C4-2B (cell line): ENCODE measurements at regions not wholly inside any gene's neighbourhood (a gene's known extent, or its start where the extent isn't known, plus 50 kb on each side); places are given as distances from the start of the nearest gene placed in this dataset.

Experiments used
- H3K27ac ChIP-seq: fragments of 450-650 bp; 2 replicates; pipeline ENCODE4 v1.5.1; 2017
- ZFX ChIP-seq: fragments of 450-650 bp; IDR thresholded peaks from 2 replicates; pipeline ENCODE4 v1.6.1; 2017
- TF ChIP-seq, protein P1 (sequence below): fragments of 450-650 bp; conservative IDR thresholded peaks from 2 replicates; pipeline ENCODE4 v1.5.1; 2017; ENCODE audit warnings: mild to moderate bottlenecking

DNA sequence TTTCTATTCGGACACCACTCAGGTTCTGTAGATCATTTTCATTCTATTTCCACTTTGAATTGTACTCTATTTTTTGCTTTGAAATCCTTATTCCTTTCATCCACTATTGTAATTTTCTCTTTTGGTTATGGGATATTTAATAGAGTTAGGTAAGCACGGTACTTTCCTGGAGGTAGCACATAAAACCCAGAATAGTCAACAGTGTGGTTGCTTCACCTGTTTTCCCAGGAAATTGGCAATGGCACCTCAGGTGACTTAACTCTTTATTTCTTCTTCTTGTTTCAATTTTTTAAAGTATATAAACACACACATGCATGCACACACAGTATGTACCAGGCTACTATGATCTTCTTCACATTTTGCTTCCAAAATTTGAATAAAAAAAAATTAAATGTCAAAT is 682.0 kb upstream of the TMEFF2 start:
- TF ChIP-seq, protein P1, sequence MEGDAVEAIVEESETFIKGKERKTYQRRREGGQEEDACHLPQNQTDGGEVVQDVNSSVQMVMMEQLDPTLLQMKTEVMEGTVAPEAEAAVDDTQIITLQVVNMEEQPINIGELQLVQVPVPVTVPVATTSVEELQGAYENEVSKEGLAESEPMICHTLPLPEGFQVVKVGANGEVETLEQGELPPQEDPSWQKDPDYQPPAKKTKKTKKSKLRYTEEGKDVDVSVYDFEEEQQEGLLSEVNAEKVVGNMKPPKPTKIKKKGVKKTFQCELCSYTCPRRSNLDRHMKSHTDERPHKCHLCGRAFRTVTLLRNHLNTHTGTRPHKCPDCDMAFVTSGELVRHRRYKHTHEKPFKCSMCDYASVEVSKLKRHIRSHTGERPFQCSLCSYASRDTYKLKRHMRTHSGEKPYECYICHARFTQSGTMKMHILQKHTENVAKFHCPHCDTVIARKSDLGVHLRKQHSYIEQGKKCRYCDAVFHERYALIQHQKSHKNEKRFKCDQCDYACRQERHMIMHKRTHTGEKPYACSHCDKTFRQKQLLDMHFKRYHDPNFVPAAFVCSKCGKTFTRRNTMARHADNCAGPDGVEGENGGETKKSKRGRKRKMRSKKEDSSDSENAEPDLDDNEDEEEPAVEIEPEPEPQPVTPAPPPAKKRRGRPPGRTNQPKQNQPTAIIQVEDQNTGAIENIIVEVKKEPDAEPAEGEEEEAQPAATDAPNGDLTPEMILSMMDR, result no peak
- no peak for TF ChIP-seq ZFX
- H3K27ac ChIP-seq, result no peak overlapping the region

DNA sequence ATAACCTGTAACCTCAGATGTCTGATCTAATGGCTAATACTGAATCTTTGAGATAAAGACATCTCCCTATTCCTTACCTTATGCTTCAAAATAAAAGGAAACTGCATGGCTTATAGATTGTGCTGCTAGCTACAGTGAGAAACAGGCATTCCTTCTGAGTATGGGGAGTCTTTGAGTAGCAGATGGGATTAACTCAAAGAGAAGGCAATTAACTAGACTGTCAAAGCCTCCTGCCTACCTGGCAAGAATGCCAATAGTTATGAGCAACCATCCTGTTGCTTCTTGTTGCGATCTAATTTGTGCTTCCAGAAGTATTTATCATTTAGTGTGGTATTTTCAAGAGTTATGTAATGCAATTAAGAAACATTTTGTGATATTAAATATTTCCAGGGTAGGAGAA is 660.0 kb upstream of the TMEFF2 start:
- TF ChIP-seq, protein P1, result no peak
- no peak for TF ChIP-seq ZFX
- no peak overlapping the region for H3K27ac ChIP-seq

DNA sequence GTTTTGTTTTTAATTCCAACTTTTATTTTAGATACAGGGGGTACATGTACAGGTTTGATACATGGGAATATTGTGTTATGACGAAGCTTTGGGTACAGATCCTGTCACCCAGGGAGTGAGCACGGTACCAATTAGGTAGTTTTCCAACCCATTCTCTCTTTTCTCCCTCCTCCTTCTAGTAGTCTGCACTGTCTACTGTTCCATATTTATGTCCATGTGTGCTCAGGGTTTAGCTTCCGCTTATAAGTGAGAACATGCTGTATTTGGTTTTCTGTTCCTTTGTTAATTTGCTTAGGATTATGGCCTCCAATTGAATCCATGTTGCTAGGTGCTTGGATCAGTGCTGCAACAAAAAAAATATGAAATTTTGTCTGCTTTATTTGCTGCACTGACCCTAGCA is 659.3 kb upstream of the TMEFF2 start:
- H3K27ac ChIP-seq, result no peak overlapping the region
- TF ChIP-seq, protein P1, result no peak
- TF ChIP-seq ZFX, result no peak

DNA sequence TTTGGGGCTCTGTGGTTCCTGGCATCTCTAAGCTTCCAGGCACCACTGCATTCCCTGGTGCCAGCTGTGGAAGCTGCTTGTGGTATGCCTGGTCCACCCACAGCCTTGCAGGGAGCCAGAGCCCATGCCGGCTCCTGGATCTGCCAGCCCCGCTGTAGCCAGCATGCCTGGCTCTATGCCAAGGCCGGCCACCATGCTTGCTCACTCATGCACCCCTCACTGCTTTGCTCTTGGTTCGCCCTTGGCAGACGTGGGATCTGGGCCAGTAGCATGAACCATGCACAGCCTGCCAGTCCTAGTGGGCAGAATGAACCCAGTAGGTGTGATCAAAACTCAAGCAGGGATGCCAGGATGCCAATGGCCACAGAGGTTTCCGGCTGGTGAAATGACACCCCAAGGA is 634.2 kb upstream of the TMEFF2 start:
- TF ChIP-seq, protein P1, result no peak
- TF ChIP-seq ZFX, result no peak
- H3K27ac ChIP-seq, result no peak overlapping the region

DNA sequence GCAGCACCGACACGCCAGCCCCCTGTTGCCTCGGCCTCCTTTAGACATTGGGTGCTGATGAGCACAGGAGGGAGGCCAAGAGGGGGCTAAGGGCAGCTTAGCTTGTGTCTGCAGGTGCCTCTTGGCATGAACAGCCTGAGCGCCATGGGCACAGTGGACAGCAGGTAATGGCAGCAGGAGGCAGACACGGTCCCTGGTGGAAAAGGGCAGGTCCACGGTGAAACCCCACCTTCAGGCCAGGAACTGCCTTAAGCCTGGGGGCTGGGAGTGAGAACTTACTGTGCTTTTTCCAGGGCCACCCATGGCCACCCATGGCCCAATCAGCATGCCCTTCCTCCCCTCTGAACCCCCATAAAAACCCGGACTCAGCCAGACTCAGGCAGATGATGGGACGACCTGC is 633.4 kb upstream of the TMEFF2 start:
- TF ChIP-seq ZFX, result no peak
- TF ChIP-seq, protein P1, result no peak
- no peak overlapping the region for H3K27ac ChIP-seq

DNA sequence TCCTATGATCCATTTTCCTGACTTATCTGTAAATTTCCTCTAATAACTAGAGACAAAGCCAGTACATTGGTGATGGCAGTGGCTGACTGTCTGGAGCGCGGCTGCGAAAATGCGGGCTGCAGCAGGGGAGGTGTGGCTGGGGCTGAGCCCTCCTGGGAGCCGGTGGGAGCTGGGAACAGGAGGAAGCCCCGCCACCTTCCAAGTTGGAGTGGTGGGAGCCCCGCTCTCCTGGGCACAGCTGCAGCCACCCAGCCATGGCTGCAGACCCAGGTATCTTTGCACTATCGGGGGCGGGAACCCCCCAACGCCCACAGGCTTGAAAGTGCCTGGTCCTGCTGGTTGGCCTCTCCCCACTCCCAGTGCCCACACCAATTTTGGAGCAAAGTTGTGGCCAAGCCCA is 633.0 kb upstream of the TMEFF2 start:
- no peak overlapping the region for H3K27ac ChIP-seq
- TF ChIP-seq, protein P1, result no peak
- no peak for TF ChIP-seq ZFX

DNA sequence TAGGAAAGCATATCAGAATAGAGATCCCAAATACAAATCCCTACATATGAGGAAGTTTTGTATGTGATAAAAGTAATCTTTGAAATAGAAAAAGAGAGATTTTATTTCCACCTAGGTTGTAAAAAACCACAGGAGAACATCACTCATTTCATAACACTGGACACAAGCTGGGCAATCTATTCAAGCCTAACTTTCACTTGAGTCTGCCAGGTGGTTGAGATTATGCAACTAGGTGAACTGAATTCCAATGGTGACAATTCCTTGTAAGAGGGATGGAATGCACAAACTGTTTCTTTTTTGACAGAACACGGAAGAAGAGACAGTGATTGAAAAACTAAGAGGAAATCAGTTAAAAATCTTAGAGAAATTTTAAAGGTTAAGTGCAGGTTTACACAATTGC is 619.6 kb upstream of the TMEFF2 start:
- TF ChIP-seq ZFX, result no peak
- TF ChIP-seq, protein P1, result no peak
- no peak overlapping the region for H3K27ac ChIP-seq
